HG03575 (cell line): ENCODE measurements at regions not wholly inside any gene's neighbourhood (a gene's known extent, or its start where the extent isn't known, plus 50 kb on each side); places are given as distances from the start of the nearest gene placed in this dataset.

Source experiments
- ATAC-seq: cut with Tn5 transposase; IDR thresholded peaks from one replicate; pipeline ENCODE4 v1.9.1; 2021; ENCODE audit not compliant: unreplicated experiment, insufficient number of reproducible peaks, low FRiP score; ENCODE audit errors: extremely low read depth

DNA sequence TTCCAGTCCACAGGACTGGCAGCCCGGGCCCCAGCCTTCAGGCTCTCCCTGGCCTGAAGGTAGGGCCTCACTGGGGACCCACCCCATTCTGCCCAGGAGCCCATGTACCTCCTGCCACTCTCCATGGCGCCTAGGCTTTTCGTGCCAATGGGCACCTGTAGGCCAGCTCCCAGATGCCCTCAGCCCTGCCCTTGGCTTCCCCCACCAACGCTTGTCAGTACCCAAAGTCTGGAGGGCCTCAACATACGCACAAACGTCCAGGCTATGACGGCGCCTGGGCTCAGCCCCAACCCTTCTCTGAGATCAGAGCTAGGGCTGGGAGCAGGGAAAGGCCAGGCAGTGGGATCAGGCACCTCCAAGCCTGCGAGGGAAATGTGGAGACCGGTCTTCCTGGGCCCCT is 816.9 kb upstream of the LUZP2 start:
- ATAC-seq, result no peak

DNA sequence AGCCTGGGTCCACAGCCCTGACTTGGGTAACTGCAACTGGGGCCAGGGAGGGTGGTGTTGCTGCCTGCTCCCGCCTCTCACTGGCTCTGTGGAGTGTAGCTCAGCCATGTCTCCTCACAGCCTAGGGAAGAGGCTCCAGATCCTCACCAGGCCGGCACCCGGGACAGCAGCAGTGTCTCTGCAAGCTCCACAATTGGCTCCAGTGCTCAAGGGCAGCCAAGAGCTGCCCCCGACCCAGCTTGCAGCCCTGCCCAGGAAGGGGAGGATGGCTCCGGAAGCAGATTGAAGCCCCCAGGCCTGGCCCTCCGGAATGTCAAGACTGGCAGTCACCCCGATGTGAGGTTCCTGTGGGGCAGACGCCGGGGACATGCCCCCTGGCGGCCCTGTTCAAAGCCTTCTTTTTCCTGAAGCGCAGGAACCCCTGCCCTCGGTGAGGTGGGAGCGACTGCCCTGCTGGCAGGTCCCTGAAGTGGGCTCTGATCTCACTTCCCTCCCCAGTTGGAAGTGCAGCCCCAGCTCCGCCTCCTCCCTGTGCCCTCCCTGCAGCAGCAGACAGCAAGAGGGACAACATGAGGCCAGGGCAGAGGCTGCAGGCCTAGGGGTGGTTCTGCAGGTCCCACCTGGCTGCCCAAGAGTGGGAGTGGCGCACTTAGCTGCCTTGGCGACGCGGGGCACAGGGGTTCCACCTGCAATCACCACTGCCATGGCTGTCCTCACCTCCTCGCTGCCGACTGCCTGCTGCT is 816.2 kb upstream of the LUZP2 start:
- no peak for ATAC-seq

DNA sequence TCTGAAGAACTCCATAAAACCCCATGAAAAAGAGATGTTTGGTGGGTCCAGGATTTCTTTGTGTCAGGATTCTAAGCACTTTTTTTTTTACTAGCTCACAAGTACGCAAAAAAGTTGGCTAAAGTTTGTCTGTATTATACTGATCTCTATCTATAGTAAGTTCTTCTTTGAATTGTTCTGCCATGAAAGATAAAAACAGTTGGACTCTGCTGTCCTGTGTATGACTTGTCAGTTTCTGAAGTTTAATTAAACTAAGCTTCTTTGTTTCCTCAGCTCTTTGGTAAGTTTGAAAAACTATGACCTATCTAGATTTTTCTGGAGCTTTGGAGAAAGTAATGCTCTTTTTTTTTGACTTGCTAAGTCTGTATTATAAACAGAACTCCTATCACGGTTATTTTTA is 812.2 kb upstream of the LUZP2 start:
- no peak for ATAC-seq

DNA sequence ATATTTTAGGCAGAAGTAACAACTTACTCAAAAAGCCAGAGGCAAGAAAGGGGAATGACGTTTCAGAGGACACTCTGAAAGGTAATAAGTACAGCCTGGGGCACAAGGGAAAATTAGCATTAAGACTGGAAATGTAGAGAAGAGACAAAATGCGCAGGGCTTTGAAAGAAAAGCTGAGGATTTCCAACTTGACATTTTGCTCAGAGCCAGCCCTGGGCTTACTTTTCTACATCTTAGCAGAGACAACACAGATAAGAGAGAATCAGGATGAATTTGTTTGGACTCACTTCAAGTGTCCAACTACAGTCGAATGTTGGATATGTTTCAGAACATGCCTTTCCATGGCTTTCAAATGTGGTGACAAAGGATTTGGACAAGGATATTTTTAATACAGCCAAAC is 808.9 kb upstream of the LUZP2 start:
- no peak for ATAC-seq

DNA sequence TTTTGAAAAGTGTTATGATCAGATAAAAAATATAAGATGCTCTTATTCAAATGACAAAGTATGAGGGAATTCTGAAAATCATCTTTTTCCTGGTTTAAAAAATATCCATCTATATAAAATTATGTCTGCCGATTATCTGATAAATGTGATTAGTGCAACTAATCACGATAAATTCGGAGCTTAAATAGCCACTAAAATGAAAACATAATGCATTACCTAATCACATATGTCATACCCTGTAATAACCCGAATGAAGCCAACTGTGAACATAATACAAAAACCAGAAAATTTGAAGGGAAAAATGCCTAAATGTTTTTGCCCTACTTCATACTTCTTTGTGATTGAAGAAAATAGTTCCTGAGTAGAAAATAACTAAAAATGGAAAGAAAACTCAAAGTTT is 808.4 kb upstream of the LUZP2 start:
- ATAC-seq, result no peak

DNA sequence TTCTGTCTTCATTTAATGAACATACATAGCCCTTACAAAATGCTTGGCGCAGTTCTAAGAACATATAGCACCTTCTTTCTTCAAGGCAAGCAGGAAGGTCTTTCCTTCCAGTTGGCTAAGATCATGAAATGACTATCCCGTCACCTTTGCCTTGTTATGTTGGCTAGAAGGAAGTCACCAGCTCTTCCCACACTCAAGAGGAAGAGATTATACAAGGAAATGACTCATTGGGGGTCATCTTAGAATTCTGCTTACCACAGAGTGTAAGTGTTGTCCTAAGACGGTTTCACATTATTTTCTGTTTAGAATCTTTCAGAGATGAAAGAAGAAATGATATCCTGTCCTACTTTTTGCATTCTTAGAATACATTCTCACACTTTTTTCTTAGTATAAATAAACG is 808.0 kb upstream of the LUZP2 start:
- ATAC-seq, result no peak

DNA sequence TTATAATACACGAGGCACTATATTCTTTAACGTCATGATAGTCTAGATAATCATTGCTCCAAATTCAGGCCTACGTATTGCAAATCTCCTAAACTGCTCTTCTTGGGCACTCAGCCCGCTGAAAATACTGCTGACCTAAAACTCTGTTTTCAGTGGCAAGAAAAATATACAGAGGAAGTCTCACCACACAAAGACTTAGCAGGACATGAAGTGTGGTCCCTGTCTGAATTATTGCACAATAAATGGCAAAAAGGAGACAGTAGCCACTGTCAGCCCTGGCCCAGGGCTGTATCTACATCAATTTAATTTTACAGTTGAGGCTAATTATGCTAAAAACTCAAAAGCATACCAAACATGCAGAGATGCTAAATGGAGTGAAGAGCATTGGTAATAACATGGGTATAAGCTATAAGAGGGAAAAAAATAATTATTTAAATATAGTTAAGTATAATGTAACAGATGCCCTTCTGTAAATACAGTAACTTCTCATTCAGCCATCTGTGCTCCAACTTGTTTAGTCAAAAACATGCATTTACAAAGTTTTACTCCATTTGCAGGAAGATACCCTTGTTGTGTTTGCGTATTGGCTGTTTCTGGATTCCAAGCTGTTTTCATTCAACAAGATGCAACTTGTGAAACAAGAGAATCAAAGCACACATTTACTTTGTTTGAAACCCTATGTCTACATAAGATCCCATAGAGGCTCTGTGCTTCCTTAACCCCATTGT is 800.0 kb upstream of the LUZP2 start:
- no peak for ATAC-seq

DNA sequence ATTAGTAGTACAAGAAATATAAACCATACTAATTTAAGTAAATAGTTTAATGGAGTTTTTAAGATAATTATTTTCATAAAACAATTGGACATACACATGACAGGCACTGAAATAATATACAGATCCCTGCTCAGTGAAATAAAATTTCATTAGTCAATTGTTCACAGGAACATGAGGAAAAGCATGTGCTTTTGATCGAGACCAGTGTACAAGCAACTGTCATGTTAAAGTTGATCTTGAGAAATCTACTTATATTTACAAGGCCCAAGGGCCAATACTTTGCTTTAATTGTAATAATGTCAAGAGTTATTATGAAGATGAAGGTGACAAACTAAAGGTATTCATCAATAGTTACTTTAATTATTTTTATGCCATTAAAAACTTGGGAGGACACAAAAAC is 792.7 kb upstream of the LUZP2 start:
- ATAC-seq, result no peak

DNA sequence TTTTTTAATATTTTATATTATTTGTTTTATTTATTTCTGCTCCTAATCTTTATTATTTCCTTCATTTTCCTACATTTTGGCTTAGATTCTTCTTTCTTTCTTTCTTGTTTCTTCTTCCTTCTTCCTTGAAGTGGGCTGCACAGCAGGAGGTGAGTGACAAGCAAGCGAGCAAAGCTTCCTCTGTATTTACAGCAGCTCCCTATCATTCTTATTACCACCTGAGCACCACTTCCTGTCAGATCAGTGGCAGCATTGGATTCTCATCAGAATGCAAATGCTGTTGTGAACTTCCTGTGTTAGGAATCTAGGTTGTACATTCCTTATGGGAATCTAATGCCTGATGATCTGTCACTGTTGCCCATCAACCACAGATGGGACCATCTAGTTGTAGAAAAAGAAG is 784.9 kb upstream of the LUZP2 start:
- no peak for ATAC-seq

DNA sequence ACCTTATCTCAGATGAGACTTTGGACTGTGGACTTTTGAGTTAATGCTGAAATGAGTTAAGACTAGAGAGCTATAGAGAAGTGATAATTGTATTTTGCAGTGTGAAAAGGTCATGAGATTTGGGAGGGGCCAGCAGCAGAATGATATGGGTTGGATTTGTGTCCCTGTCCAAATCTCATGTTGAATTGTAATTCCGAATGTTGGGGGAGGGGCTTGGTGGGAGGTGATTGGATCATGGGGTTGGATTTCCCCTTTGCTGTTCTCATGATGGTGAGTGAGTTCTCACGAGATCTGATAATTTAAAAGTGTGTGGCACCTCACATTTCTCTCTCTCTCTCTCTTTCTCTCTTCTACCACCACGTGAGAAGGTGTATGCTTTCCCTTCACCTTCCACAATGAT is 777.8 kb upstream of the LUZP2 start:
- ATAC-seq, result no peak

DNA sequence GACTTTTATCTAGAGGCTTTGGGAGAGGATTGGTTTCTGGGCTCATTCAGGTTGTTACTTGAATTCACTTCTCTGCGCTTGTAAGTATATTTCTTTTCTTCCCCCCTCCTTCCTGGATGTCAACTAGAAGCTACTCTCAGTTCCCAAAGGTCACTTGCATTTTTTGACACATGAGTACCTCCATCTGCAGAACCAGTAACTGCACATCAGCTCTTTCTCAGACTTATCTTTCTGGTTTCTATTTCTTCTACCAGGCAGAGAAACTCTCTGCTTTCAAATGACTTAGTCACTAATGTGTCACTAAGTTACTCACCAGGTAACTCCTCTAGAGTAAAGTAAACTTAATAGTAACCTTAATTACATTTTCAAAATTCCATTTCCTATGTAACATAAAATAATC is 773.0 kb upstream of the LUZP2 start:
- ATAC-seq, result no peak

DNA sequence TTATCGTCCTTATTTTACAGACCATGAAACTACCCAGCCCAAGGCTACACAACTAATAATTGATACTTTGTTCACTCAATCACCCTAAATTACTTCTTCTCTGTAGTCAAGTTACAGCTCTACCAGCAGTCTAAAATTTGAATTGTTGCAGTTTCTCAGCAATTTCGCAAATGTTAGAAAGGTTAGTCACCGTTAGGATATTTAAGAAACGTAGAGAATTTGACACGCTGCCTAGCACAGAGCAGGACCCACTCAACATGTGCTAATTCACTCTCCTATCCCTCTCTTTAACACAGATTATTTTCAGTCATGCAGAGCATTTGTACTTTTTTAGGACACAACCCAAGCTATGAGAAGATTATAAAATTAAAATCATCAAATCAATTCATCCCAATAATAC is 771.1 kb upstream of the LUZP2 start:
- no peak for ATAC-seq

DNA sequence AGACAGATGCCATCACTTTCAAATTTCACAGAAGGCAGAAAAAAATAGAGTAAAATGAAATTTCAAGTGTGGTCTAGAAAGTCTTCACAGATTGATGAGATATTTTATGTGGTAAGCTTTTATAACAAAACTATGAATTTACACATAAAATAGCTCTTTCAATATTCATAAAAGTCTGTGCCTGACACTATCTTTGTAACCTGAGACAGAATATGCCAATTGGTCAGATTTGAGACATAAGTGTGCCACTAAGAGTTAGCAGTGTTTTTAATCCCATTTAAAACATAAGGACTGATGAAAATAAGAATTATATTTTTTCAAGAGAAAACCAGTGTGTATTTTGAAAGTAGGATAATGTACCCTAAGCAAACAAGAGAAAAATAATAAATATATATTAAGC is 769.5 kb upstream of the LUZP2 start:
- ATAC-seq, result no peak

DNA sequence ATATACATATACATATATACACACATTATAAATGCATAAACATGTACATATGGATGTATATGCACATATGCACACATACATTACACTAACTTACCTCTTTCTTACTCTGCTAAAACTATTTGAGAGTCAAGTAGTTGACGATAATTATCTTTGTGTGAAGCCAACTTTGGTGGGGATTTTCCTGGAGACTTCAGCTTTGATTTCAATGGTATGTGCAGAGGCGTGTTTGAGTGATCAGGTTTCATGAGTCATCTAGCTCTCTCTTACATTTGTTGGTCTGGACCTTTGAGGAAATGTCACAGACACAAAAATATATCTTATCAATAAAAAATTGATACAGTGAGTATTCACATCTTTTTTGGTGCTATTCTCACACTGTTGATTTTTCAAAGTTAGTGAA is 769.1 kb upstream of the LUZP2 start:
- no peak for ATAC-seq

DNA sequence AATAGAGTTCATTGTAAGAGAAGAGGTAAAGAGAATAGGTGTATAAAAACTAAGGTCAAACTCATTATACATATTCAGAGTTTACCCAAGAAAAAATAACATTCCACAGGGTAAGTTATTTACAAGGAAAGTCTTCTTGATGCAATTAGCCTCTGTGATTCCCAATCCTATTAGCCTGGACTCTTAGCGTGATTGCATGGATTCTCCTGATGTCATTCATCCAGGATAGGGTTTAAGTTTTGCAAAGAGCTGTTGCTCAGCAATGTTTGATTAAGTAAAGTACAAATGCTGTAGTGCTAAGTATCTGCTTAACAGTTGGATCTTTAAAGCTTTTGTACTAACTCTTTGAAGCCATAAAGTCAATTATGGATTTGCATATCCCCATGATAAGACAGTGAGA is 767.8 kb upstream of the LUZP2 start:
- no peak for ATAC-seq

DNA sequence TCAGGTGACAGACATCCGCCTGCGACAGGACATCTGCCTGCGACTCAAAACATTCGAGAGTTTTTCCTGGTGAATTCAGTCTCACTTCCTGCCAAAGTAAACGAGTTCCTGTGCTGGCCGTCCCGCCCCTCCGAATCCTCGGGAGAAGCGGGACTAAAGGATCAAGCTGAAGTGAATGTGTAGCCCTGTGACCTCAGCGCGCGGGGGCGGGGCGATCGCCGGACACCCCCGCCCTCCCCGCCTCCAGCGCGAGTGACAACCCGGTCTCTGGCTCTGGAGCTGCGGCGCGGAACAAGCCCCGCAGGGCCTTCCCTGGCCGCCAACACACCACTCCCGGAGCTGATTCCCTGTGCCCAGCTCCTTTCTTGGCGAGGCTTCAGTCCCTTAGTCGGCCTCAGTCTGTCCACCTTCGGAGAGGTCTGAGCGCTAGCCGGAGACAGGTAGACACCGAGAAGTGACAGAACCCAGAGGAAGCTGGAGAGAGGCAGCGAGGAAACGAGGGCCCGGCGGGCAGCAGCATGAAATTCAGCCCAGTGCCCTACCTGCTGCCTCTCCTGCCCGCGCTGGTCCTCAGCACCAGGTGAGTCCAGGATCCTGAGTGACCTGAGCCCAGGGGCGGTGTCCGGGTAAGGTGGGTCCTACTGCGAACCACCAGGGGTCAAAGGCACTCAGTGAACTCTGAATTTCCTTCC is 766.4 kb upstream of the LUZP2 start:
- ATAC-seq, result no peak

DNA sequence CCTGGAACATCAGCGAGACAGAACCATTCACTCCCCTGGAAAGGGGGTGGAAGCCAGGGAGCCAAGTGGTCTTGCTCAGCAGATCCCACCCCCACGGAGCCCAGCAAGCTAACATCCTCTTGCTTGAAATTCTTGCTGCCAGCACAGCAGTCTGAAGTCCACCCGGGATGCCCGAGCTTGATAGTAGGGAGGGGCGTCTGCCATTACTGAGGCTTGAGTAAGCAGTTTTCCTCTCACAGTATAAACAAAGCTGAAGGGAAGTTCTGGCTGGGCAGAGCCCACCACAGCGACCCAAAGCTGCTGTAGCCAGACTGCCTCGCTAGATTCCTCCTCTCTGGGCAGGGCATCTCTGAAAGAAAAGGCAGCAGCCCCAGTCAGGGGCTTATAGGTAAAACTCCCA is 764.8 kb upstream of the LUZP2 start:
- ATAC-seq, result no peak

DNA sequence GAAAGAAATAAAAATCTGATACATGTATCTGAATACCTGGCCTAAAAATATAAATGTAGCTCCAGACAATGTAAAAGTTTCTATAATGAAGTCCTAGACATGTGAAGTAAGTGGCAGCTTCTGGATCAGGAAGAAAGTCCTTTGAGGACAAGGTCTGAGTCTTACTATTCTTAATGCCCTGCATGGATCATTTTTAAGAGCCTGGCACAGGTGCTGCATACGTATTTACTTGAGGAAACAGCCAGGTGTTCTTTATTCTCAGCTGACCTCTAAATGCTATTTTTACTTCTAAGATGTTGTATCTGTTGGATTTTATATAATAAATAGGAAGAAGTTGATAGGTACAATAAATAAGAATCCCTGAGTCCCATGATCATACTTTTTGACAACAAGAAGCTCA is 750.0 kb upstream of the LUZP2 start:
- ATAC-seq, result no peak

DNA sequence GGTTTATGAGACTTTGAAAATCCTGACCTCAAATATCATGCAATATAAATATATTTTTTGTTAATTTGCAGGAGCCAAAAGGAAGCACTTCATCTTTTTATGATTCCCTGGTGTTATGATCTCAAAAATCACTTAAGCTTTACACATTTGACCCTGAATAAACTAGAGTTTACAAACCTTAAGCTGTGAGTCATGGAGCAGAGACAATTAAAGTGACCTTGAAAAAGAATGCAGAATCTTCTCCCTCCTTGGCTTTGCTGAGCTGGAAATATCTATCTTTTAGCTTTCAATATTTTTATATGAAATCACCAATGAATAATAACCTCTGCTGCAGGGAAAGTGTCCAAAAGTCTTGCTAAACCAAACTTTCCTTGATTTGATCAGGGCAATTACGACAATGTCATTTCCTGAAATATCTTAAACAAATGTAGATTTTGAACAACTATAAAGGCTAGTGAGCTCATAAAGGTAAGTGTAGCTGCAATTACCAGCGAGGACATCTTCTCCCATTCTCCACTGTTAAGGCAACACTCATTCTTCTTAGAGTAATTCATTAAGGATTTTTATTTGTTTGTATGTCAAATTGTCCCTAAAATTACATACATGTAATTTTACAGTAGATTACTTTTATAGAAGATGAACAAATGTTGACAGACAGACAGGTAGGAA is 747.0 kb upstream of the LUZP2 start:
- no peak for ATAC-seq

DNA sequence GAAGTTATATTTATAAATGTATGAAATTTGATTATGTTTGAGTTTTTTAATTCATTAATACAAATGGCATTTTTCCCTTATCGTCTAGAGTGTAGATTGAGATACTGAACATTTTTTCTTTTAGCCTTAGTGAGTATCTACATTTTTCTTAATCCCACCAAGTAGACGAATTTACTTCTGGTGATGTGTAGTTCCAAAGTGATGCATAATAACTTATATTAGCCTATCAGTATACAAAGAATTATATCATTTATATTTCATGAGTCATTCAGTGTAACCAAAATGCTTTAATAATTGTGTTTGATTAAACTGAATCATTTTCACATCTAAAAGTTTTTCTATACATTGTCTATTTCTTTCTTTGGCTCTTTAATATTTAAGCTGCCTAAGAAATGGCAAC is 745.6 kb upstream of the LUZP2 start:
- no peak for ATAC-seq
